GM21576 (cell line): ENCODE measurements at regions not wholly inside any gene's neighbourhood (a gene's known extent, or its start where the extent isn't known, plus 50 kb on each side); places are given as distances from the start of the nearest gene placed in this dataset.
"Not testable (repeated sequence)": the region's sequence is repeated elsewhere in the genome, so short reads cannot be mapped to it uniquely, and the experiment has no call there.

ENCODE experiments used
- ATAC-seq: cut with Tn5 transposase; IDR thresholded peaks from one replicate; pipeline ENCODE4 v1.9.1; 2021; ENCODE audit warnings: mild to moderate bottlenecking, moderate library complexity; ENCODE audit not compliant: unreplicated experiment

GRCh38 chr16:29260683-29261426, 145.7 kb downstream of the NPIPB11 start:
- ATAC-seq = not testable (repeated sequence)

DNA sequence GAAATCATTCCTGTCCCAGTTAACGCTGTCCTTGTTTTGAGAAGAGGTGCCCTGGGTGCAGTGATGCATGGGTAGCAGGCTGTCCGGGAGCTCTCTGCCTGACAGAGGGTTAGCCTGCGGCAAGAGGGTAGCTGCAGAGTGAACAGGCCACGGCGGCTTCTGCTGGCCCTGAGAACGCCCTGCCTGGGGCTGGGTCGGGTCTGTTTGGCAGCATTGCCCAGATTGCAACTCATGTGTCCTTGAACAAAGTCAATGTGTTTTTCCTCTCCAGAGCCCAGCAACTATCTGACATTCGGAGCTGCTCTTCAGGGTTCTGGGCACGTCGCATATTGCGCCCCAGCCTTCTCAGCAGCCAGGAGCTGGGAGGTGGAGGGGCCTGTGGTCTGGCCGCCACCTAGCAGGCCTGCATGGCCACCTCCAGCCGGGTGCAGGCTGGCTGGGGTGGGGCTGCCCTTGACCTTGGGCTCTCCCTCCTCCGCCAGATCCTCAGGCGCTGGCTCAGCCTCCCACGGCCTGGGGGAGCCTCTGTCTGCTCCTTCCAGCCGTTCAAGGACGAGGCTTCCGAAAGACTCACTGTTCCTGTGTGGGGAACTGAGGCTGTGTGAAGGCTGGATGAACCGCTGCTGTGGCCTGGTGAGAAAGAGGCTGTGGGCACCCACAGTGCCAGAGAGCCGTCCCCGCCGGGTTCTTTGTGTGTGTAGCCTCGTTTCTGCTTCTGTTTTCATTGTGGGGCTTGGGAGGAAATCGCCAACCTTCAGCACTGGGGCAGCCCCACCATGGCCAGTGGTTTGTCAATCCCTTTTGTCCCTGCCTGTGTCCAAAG, 146.7 kb downstream of the NPIPB11 start:
- not testable (repeated sequence) for ATAC-seq

DNA sequence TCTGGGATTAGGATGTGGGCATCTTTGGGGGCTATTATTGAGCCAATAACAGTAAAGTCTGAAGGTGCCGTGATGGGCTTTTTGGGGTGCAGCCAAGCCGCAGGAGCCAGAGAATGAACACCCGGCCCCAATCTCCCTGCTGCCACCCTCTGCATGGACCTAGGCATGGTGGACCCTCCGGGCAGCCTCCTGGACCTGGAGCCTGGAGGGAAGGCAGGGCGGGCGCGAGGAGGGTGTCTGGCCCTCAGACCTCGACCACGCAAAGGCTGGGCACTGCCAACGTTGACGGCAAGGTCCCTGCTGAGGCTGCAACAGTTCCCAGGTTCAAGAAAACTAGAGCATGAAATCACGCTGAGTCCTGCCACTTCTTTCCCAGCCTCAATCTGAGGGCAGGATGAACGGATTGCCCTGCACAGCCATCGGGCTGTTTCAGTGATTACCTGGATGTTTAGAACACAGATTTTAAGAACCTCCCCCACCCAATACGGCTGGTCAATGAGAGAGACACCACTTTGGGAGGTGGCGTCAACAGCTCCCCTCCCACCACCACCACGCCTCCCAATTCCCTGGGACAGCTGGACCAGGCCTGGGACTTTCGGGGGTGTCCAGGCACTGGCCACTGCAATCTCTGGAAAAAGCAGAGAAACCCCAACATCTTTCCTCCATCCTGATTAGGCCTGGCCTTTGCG, 147.4 kb downstream of the NPIPB11 start:
- not testable (repeated sequence) for ATAC-seq

GRCh38 chr16:29257419-29258336, 148.8 kb downstream of the NPIPB11 start:
- ATAC-seq = not testable (repeated sequence)

DNA sequence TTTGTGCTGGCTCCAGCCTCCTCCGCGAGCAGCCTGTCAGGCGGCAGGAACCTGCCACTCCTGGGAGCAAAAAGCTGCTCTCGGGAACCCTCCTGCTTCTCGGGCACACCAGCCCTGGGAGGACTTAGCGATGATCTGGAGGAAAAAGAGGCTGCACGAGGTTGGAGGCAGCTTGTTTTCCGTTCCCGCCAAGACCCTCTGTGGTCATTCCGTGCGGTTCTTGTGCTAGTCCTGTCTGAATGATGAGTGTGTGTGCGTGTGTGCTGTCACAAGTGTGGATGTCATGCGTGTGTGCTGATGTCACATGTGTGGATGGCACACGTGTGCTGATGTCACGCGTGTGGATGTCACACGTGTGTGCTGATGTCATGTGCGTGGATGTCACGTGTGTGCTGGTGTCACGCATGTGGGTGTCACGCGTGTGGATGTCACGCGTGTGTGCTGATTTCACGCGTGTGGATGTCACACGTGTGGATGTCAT, 150.0 kb downstream of the NPIPB11 start:
- no peak for ATAC-seq

GRCh38 chr16:29255957-29256356, 150.6 kb downstream of the NPIPB11 start:
- not testable (repeated sequence) for ATAC-seq

DNA sequence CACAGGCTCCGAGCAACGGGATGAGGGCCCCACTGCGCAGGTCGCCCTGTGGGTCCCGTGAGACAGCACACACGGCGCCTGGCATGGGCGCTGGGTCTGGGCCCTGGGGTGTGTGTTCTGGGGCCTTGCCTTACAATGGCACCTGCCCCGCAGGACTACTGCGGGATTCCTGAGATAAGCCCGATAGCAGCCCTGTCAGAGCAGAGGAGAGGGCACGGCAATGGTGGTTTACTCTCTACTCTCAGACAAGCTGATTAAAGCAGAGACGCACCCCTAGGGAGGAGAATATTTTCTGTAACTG, 151.1 kb downstream of the NPIPB11 start:
- not testable (repeated sequence) for ATAC-seq

- no peak for ATAC-seq
Observed at GRCh38 chr16:29254676-29255495, 151.6 kb downstream of the NPIPB11 start.

DNA sequence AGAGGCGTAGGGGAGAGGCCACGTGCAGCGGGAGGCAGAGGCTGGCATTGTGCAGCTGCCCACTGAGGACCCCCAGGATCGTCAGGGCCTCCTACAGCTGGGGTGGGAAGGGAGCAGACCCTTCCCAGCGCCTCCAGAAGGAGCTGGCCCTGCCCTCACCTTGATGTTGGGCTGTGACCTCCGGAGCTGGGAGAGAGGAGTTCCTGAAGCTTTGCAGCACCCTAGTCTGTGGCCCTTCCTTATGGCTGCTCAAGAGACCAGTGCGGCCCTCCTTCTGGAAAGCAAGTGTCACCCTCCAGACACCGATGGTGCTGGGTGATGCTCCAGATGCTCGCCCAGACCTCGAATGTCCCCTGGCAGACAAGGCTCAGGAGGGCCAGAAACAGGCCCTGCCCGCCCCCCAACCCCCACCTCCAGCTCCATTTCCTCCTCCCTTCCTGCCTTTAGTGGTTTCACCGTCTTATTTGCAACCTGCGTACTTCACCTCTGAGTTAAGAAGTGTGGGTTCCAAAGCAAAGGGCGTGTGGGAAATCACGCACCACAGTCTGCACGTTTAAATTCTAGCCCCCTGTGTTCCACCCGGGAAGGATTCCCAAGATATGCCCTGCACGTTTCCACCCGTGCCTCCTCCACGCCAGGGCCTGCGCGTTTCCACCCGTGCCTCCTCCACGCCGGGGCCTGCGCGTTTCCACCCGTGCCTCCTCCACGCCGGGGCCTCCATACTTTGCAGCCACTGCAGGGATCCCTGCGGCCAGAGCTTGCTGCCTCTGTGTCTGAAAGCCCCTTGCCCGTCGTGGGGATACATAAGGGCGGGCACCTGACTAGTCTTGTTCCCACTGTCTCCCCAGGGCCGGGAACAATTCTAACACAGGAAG, 152.6 kb downstream of the NPIPB11 start:
- not testable (repeated sequence) for ATAC-seq

DNA sequence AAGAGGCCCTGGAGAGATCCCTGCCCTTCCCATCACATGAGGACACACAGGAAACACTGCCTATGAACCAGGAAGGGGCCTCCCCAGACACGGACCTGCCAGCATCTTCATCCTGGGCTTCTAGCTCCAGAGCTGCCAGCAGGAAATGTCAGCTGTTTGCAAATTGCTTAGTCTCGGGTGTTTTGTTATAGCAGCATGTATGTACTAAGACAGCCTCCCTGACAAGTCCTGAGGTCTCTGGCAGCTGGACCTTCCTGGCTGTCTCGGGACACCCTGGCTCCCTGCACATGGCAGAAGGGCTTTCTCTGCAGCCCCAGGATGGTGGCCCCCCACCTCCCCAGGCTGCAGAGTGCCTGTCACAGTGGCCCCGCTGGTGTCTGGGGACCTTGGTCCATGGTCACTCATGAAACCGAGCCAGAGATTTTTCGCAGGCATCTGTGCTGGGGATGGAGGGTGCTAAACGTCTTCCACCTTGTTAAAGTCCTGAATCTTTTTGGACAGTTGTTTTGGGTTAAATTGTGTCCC, 153.4 kb downstream of the NPIPB11 start:
- not testable (repeated sequence) for ATAC-seq

- not testable (repeated sequence) for ATAC-seq
Observed at GRCh38 chr16:29252311-29252710, 154.2 kb downstream of the NPIPB11 start.

DNA sequence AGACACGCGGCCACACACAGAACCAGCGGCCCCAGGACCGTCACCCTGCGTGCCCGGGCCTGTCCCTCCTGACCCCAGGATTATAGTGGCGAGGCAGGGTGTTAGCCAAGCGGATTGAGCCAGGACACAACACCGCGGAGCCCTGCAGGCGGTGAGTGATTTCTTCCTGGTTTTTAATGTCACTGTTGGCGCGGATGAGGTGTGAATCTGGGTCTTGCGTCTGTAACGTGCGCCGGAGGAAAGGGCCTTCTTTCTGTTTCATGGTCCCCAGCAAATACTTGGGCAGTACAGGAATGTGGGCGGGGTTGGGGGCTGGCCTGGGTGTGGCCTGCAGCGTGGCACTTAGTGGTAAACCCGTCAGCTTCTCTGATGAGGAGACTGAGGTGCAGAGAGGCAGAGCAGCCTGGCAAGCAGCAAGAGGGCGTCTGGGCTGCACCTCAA, 154.9 kb downstream of the NPIPB11 start:
- not testable (repeated sequence) for ATAC-seq

GRCh38 chr16:29250923-29251434, 155.5 kb downstream of the NPIPB11 start:
- not testable (repeated sequence) for ATAC-seq

DNA sequence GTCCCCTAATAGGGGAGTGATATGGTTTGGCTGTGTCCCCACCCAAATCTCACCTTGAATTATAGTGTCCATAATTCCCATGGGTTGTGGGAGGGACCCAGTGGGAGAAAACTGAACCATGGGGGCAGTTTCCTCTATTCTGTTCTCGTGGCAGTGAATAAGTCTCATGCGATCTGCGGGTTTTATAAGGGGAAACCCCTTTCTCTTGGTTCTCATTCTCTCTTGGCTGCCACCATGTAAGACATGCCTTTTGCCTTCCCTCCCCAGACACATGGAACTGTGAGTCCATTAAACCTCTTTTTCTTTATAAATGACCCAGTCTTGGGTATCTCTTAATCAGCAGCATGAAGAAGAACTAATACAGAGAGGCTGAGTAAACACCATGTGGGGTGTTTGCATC, 156.0 kb downstream of the NPIPB11 start:
- ATAC-seq = not testable (repeated sequence)

GRCh38 chr16:29248940-29249318, 157.6 kb downstream of the NPIPB11 start:
- ATAC-seq = not testable (repeated sequence)

GRCh38 chr16:29248306-29248939, 158.1 kb downstream of the NPIPB11 start:
- not testable (repeated sequence) for ATAC-seq

DNA sequence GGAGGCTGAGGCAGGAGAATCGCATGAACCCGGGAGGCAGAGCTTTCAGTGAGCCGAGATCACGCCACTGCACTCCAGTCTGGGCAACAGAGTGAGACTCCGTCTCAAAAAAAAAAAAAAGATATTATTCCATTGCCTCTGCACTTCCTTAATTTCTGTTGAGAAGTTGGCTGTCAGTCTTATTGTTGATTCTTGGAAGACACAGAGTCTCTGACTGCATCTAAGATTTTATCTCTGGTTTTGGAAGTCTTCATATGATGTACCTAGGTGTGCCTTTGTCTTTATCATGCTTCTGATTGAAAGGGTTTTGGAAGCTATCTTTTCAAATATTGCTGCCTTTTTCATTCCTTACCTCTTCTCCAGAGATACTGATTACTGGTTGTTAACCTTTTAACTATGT, 160.4 kb downstream of the NPIPB11 start:
- not testable (repeated sequence) for ATAC-seq

- no peak for ATAC-seq
Observed at GRCh38 chr16:29237971-29238370, 168.5 kb downstream of the NPIPB11 start.
